GM12878 (cell line): ENCODE measurements at regions not wholly inside any gene's neighbourhood (a gene's known extent, or its start where the extent isn't known, plus 50 kb on each side); places are given as distances from the start of the nearest gene placed in this dataset.

Experiments used
- ATAC-seq: fragments of 200-7000 bp; cut with Tn5 transposase; 3 replicates; pipeline ENCODE4 v1.9.1; 2020; ENCODE audit warnings: mild to moderate bottlenecking, moderate library complexity
- BruUV-seq: library from RNA; stranded (reverse); fragments of 400-500 nt; replicated peaks from 2 replicates; lab custom pipeline; 2021; lab: Mats Ljungman, UMichigan
- CTCF ChIA-PET: fragments of 300-600 bp; sonication (Branson Sonifier 250); formaldehyde crosslinking; extraction: SDS; loops from one replicate; lab custom pipeline; 2021; ENCODE audit warnings: inconsistent platforms; lab: Yijun Ruan, JAX
- POLR2A ChIA-PET: fragments of 350-600 bp; formaldehyde crosslinking; extraction: SDS; loops from one replicate; lab custom pipeline; 2021; ENCODE audit warnings: inconsistent platforms; lab: Charles Lee
- RAD21 ChIA-PET: fragments of 300-600 bp; sonication (Branson Sonifier 250); formaldehyde crosslinking; loops from one replicate; lab custom pipeline; 2023; ENCODE audit warnings: antibody characterized with exemption; ENCODE audit not compliant: unreplicated experiment; lab: Charles Lee
- SMC1A ChIA-PET: fragments of 300-600 bp; sonication (Branson Sonifier 250); formaldehyde crosslinking; loops from one replicate; lab custom pipeline; 2023; ENCODE audit not compliant: unreplicated experiment, uncharacterized antibody; lab: Charles Lee
- DNase-seq: peaks from one replicate; pipeline ENCODE4 v3.0.0-alpha.2; 2011; ENCODE audit warnings: low read depth, low spot score
- FAIRE-seq: peaks from 3 replicates; lab custom pipeline; 2011; peaks lifted over from hg19 to GRCh38; lab: Jason Lieb, UNC
- H2AFZ ChIP-seq: 2 replicates; pipeline ENCODE4 v1.6.0; 2011; ENCODE audit warnings: low read depth, low read length, control low read depth; ENCODE audit not compliant: control insufficient read depth
- H3K27ac ChIP-seq: 2 replicates; pipeline ENCODE4 v1.5.1; 2011; ENCODE audit warnings: control low read depth; ENCODE audit not compliant: control insufficient read depth, insufficient read depth
- H3K27me3 ChIP-seq, 2 experiments: replicated peaks in 1 of 2; 2 replicates each; pipeline versions ENCODE4 v1.6.0 to v1.6.1; 2011; ENCODE audit warnings: low read length in 1 of 2; ENCODE audit not compliant: control insufficient read depth in 2 of 2, insufficient read depth in 2 of 2
- H3K36me3 ChIP-seq, 2 experiments: 2 replicates each; pipeline ENCODE4 v1.5.1; 2011; ENCODE audit warnings: low read length in 1 of 2; ENCODE audit not compliant: control insufficient read depth in 2 of 2, insufficient read depth in 2 of 2
- H3K4me1 ChIP-seq: 2 replicates; pipeline ENCODE4 v1.6.1; 2011; ENCODE audit warnings: mild to moderate bottlenecking, low read length, moderate library complexity, mixed read lengths; ENCODE audit not compliant: control insufficient read depth, insufficient read depth
- H3K4me2 ChIP-seq: 2 replicates; pipeline ENCODE4 v1.6.0; 2011; ENCODE audit warnings: control low read depth; ENCODE audit not compliant: control insufficient read depth, insufficient read depth
- H3K4me3 ChIP-seq: fragments of 200-600 bp; sonication (generic); 2 replicates; pipeline ENCODE4 v1.5.1; 2016
- H3K79me2 ChIP-seq: 2 replicates; pipeline ENCODE4 v1.6.0; 2011; ENCODE audit warnings: low read length; ENCODE audit not compliant: control insufficient read depth, insufficient read depth
- H3K9ac ChIP-seq: 2 replicates; pipeline ENCODE4 v1.8.0; 2011; ENCODE audit warnings: low read length, control low read depth, mixed read lengths; ENCODE audit not compliant: control insufficient read depth, insufficient read depth
- H3K9me3 ChIP-seq: replicated peaks from 3 replicates; pipeline ENCODE4 v1.5.1; 2011; ENCODE audit warnings: mild to moderate bottlenecking, low read length; ENCODE audit not compliant: control insufficient read depth, insufficient read depth
- H4K20me1 ChIP-seq: 2 replicates; pipeline ENCODE4 v1.6.0; 2011; ENCODE audit not compliant: control insufficient read depth, insufficient read depth
- BACH1 ChIP-seq: fragments of 450-650 bp; IDR thresholded peaks from 2 replicates; pipeline ENCODE4 v1.6.1; 2017; ENCODE audit warnings: mild to moderate bottlenecking, borderline replicate concordance
- EP300 ChIP-seq, 2 experiments: fragments of 150-350 bp in 1 of 2; IDR thresholded peaks; 2 replicates each; pipeline ENCODE4 v1.6.1; 2011 to 2012; ENCODE audit warnings: low read depth in 2 of 2, low read length in 2 of 2, borderline replicate concordance in 1 of 2, improper control_type of control experiment in 1 of 2, inconsistent platforms in 1 of 2; ENCODE audit not compliant: control insufficient read depth in 1 of 2
- HCFC1 ChIP-seq: fragments of 150-350 bp; IDR thresholded peaks from 2 replicates; pipeline ENCODE4 v1.6.1; 2014; ENCODE audit warnings: low read length
- KDM1A ChIP-seq: fragments of 200-600 bp; sonication (generic); IDR thresholded peaks from 2 replicates; pipeline ENCODE4 v1.6.1; 2016; ENCODE audit warnings: borderline replicate concordance
- NFYA ChIP-seq: IDR thresholded peaks from 2 replicates; pipeline ENCODE4 v1.6.1; 2011; ENCODE audit warnings: low read depth, mild to moderate bottlenecking, low read length, improper control_type of control experiment, borderline replicate concordance
- RCOR1 ChIP-seq: conservative IDR thresholded peaks from 2 replicates; pipeline ENCODE4 v1.6.1; 2012; ENCODE audit warnings: low read depth, low read length, improper control_type of control experiment
- RFX5 ChIP-seq: IDR thresholded peaks from 2 replicates; pipeline ENCODE4 v1.6.1; 2011; ENCODE audit warnings: low read depth, low read length, improper control_type of control experiment
- SMARCA5 ChIP-seq: fragments of 450-650 bp; IDR thresholded peaks from 2 replicates; pipeline ENCODE4 v1.6.1; 2017; ENCODE audit warnings: mild to moderate bottlenecking
- SMC3 ChIP-seq: IDR thresholded peaks from 2 replicates; pipeline ENCODE4 v1.6.1; 2011; ENCODE audit warnings: low read length, improper control_type of control experiment, borderline replicate concordance
- SPI1 ChIP-seq: IDR thresholded peaks from 2 replicates; pipeline ENCODE4 v1.6.1; 2011; ENCODE audit warnings: low read depth, mild to moderate bottlenecking, low read length, moderate library complexity, borderline replicate concordance; ENCODE audit not compliant: insufficient read depth
- STAT3 ChIP-seq: IDR thresholded peaks from 2 replicates; pipeline ENCODE4 v1.6.1; 2011; ENCODE audit warnings: low read depth, low read length, improper control_type of control experiment
- TCF7 ChIP-seq: IDR thresholded peaks from 2 replicates; pipeline ENCODE4 v1.6.1; 2014; ENCODE audit warnings: antibody characterized with exemption, borderline replicate concordance
- ZNF207 ChIP-seq: fragments of 450-650 bp; IDR thresholded peaks from 2 replicates; pipeline ENCODE4 v1.6.1; 2014; ENCODE audit warnings: antibody characterized with exemption, mild to moderate bottlenecking, borderline replicate concordance
- WGBS: methylation state at CpG from one replicate; pipeline ENCODE4 v1.1.6; 2016; ENCODE audit warnings: low lambda C conversion rate; ENCODE audit not compliant: insufficient replicate concordance, insufficient coverage; ENCODE audit errors: missing lambda C conversion rate; 5-methylcytosine and 5-hydroxymethylcytosine counted together
- in situ Hi-C: fragments of 300-500 bp; cut with MboI; formaldehyde crosslinking; loops from 9 replicates; pipeline ENCODE4 v1.14.3; 2018; ENCODE audit warnings: mixed read lengths
- intact Hi-C: fragments of 100-400 bp; cut with micrococcal nuclease; formaldehyde crosslinking; loops from one replicate; pipeline ENCODE4 v1.14.2; 2022; ENCODE audit not compliant: unreplicated experiment
- TF ChIP-seq, protein P1 (sequence below): IDR thresholded peaks from 2 replicates; pipeline ENCODE4 v1.6.1; 2011; ENCODE audit warnings: borderline replicate concordance, low read depth, mild to moderate bottlenecking, moderate library complexity, mixed read lengths, low read length; ENCODE audit not compliant: insufficient read depth; ENCODE audit errors: extremely low read length

DNA sequence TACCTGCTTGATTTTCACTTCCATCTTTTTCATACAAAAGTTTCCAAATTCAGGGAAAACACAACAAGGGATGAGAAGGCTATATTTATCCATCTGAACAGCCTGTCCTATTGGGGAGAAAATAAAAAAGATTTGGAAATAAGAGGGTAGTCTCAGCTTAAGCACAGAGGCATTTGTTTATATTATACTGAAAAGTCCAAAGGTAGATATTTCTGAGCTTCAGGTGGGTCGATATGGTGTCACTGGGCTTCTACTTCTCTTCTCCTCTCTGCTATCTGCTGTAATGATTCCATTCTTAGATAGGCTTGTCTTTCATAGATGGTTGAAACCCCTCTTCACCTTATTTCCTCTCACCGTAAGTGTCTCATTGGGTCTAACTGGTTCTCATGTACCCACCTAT, 337.0 kb downstream of the INSC start (continued):
- TF ChIP-seq ZNF207: no peak
- no peak for TF ChIP-seq STAT3
- TF ChIP-seq RFX5: no peak

DNA sequence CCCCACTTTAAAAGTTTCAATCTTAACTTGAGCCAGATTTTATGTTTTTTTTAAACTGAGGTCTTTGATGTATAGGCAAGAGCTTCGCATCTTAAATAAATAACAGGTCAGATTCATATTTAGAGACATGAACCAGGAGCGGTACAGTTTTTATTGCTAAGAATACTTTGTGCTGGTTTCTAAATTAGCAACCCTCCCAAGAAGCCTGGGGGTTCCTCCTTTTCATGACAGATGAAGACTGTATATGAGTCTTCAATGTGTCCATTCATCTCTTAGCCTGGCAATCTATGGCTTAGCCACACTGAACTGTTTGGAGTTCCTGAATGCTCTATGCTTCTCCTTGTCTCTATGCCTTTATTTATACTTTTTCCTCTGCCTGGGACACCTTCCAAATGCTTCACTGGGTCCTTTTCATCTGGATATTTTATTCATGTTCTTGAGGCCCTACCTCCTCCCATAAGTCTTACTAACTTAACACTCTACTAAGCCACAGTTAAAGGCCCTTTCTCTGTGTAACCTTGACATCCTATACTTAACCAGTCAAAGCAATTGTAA, 338.6 kb downstream of the INSC start:
- 0% methylated on average over 2 of the region's 2 CpGs for WGBS
- in situ Hi-C loops (no loop called here), intact Hi-C loops (no loop called here)
- ChIA-PET RAD21 (no interaction called here), CTCF (interaction anchor here (0.6 kb wide), 1 partner anchor 294 kb away, joined by 3 read pairs; no protein-coding TSS in a partner anchor), SMC1A (interaction anchor here (1.1 kb wide), 1 partner anchor 34 kb away, joined by 3 read pairs; no protein-coding TSS in a partner anchor), POLR2A (no interaction called here)
- ATAC-seq (no peak; the same call in 2 of the 3 replicates), DNase-seq (no peak), FAIRE-seq (no peak)
- Histone ChIP-seq H3K9ac (no peak overlapping the region), H4K20me1 (no peaks in the 10 kb centered on the region), H3K27ac (no peak overlapping the region), H3K9me3 (no peaks in the 10 kb centered on the region), H3K4me2 (no peak overlapping the region), H3K4me1 (no peaks in the 10 kb centered on the region), H3K36me3 (no peaks in the 10 kb centered on the region), H3K79me2 (no peaks in the 10 kb centered on the region), H3K4me3 (no peak overlapping the region), H3K27me3 (no peaks in the 10 kb centered on the region), H2AFZ (no peak overlapping the region)
- BruUV-seq: no TSS peak
- no peak for TF ChIP-seq SPI1
- TF ChIP-seq SMARCA5: no peak
- no peak for TF ChIP-seq HCFC1
- TF ChIP-seq SMC3: no peak
- no peak for TF ChIP-seq BACH1
- no peak for TF ChIP-seq KDM1A
- TF ChIP-seq, protein P1, sequence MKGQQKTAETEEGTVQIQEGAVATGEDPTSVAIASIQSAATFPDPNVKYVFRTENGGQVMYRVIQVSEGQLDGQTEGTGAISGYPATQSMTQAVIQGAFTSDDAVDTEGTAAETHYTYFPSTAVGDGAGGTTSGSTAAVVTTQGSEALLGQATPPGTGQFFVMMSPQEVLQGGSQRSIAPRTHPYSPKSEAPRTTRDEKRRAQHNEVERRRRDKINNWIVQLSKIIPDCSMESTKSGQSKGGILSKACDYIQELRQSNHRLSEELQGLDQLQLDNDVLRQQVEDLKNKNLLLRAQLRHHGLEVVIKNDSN: no peak
- TF ChIP-seq ZNF207: no peak
- no peak for TF ChIP-seq EP300 (IDR thresholded peaks at IDR 0.05; ENCODE audit: borderline replicate concordance in 1 of 2, control insufficient read depth in 1 of 2, low read depth in 2 of 2, low read length in 2 of 2)
- no peak for TF ChIP-seq RCOR1
- no peak for TF ChIP-seq TCF7
- no peak for TF ChIP-seq NFYA
